WI38 (cell line): ENCODE measurements at regions not wholly inside any gene's neighbourhood (a gene's known extent, or its start where the extent isn't known, plus 50 kb on each side); places are given as distances from the start of the nearest gene placed in this dataset.

ENCODE experiments used
- H3K4me3 ChIP-seq: 2 replicates; pipeline ENCODE4 v1.5.1; 2011; ENCODE audit warnings: low read depth, mild to moderate bottlenecking, control low read depth, low read length
- TF ChIP-seq, protein P1 (sequence below): IDR thresholded peaks from 2 replicates; pipeline ENCODE4 v1.5.1; 2012; ENCODE audit warnings: low read depth, mild to moderate bottlenecking, control low read depth, low read length

DNA sequence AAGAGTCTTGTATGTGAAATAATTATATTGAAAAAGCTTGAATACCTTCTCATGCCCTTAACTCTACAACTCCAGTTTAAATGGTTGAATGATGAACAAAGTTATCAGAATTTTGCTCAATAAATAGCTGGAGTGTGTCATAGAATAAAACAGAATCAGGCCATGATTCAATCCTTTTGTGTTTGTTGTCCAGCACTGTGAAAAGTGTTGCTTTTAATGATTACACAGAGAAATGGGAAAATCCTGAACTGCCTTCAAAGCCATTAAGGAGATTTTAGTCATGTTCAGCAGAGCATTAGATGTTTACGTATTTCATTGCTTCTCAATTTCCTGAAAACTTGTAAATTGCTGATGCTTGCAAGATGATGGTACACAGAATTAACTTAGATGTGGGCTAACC, 262.9 kb upstream of the BTBD3 start:
- H3K4me3 ChIP-seq: no peak overlapping the region
- TF ChIP-seq, protein P1, sequence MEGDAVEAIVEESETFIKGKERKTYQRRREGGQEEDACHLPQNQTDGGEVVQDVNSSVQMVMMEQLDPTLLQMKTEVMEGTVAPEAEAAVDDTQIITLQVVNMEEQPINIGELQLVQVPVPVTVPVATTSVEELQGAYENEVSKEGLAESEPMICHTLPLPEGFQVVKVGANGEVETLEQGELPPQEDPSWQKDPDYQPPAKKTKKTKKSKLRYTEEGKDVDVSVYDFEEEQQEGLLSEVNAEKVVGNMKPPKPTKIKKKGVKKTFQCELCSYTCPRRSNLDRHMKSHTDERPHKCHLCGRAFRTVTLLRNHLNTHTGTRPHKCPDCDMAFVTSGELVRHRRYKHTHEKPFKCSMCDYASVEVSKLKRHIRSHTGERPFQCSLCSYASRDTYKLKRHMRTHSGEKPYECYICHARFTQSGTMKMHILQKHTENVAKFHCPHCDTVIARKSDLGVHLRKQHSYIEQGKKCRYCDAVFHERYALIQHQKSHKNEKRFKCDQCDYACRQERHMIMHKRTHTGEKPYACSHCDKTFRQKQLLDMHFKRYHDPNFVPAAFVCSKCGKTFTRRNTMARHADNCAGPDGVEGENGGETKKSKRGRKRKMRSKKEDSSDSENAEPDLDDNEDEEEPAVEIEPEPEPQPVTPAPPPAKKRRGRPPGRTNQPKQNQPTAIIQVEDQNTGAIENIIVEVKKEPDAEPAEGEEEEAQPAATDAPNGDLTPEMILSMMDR: no peak

DNA sequence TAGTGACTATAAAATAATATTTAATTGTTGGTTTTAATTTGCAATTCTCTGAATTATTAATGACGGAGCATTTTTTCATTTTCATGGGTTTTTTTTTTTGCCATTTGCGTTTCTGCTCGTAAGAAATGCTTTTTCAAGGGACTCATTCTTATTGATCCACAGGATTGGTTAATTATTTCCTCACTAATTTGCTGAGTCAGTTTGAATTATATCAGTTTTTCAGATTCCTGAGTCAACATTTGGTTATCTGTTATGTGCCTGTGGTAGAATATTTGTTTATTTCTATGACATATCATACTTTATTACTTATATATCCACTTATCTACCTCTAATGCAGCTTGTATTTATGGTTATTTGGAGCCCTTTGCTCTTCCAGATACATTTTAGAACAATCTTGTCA, 257.0 kb upstream of the BTBD3 start:
- TF ChIP-seq, protein P1: no peak
- no peak overlapping the region for H3K4me3 ChIP-seq

DNA sequence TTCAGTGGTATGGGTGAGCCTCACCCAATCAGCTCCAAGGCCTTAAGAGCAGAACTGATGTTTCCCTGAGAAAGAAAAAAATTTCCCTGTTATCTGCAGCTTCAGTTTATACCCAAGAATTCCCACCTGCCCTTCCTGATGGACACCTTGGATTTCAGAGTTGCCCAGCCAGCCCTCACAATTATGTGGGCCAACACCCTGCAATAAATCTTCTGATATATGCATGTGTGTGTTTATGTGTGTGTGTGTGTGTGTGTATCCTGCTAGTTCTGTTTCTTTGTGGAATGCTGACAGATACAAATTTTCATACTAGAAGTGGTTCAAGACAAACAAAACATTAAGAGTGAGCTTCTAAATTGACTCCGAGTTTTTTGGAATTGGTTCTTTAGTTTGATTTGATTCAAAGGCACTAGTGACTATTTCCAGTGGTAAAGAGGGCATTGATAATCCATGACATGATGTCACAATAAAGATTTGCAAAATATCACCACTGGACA, 246.6 kb upstream of the BTBD3 start:
- no peak overlapping the region for H3K4me3 ChIP-seq
- TF ChIP-seq, protein P1: no peak

DNA sequence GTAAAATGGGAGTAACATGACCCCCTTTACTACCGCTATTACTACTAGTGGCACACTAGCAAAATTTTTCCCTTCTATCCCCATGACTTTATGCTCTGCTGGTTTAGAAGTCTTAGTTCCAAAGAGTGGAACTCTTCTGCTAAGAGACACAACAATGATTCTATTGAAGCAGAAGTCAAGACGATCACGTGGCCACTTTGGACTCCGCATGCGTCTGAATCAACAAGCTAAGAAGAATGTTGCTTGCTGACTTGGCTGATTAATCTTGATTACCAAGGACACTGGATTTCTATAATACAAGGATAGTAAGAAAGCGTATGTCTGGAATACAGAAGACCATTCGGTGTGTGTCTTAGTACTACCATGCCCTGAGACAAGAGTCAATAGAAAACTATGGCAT, 244.7 kb upstream of the BTBD3 start:
- H3K4me3 ChIP-seq: no peak overlapping the region
- TF ChIP-seq, protein P1: no peak

DNA sequence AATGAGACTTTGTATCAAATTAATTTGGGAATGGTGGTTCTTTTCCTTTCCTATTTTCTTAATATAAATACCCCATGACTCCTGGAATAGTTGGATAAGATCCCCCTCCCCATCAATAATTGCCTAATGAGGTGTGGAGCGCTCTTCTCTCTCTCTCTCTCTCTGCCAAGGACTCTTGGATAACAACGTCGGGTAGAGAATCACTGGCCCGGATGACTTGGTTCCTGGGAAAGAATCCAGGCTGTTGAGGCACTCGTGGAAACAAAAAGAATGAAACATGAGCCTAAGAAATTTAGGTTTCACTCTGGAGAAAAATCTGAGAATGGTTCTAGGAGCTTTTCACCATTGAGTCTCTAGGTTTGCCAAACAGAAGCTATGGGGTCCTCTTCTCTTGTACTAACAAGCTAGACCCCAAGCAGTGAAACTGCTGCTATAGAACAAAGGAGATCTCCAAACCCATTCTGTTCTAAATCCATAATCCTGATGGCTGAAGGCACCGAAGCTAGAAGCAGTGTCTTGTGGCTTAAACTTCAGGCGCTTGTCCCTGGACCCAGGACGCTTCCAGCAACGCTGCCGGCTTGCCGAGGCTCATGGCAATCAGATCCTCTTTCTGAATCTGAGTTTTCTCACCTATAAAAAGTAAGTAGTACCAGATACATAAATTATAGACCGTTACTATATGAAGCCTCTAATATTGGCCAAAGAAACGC, 241.6 kb upstream of the BTBD3 start:
- TF ChIP-seq, protein P1: no peak
- H3K4me3 ChIP-seq: no peak overlapping the region

DNA sequence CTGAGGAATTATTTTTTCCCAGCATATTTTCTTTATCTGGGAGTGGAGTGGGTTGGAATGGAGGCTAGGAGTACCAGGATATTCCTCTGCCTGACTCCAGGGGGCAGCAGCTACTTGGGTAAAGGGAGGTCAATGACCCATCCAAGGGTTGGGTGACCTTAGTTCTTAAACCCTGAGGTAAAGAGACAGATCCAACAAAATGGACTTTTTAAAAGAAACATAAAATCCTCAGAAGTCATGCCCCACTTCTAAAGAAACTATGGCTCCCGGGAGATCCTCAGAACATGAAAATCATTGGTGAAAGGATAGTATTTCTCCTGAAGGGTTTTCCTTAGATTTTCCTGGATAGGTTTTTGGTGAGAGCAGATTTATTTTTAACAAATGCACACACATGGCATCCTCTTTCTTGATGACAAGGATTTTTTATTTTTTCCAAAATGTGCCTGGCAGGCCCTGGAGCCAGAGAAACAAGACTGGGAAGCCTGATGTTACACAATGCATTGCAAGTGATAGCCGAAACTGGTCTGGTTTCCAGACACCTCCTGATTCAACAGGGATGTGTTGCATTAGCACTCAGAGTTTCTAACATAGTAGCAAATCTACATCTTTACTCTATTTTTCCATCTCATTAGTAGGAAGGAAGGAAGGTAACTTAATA, 240.9 kb upstream of the BTBD3 start:
- no peak overlapping the region for H3K4me3 ChIP-seq
- TF ChIP-seq, protein P1: peak; percentile 87

DNA sequence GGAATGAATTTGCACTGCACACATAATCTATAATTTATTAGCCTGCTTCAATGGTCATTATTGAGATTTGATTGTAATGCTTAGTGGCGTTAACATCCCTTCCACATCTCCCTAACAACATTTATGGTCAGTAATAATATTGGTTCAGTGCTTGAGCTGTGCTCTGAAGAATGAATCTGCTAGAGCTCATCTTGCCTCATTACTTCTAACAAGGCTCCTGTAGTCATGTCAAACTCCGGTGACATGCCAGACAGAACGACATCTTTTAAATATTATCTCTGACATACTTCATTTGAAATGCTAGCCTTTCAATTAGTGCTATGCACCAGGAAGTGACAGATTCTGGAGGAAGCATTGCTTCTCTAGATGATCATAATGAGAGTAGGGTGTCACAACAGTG, 240.3 kb upstream of the BTBD3 start:
- TF ChIP-seq, protein P1: no peak
- no peak overlapping the region for H3K4me3 ChIP-seq
